ENCODE measurements at regions not wholly inside any gene's neighbourhood (a gene's known extent, or its start where the extent isn't known, plus 50 kb on each side); places are given as distances from the start of the nearest gene placed in this dataset.
"Not testable (repeated sequence)": the region's sequence is repeated elsewhere in the genome, so short reads cannot be mapped to it uniquely, and the experiment has no call there.

GRCh38 chr6:26749759-26750126, 90.2 kb upstream of the ZNF322 start:
- H3K9me1 ChIP-seq (ENCODE audit: control insufficient read depth, extremely low read depth, insufficient read depth, low read length); H3K79me2 ChIP-seq (ENCODE audit: control insufficient read depth, insufficient read depth, low read length); H3K9me3 ChIP-seq (ENCODE audit: control insufficient read depth, low read depth, low read length); dilution Hi-C loops (cut with MboI; ENCODE audit: extremely low pct_ligation_motif_present, low sequenced_read_pairs); H3K4me1 ChIP-seq (ENCODE audit: control insufficient read depth, extremely low read depth, insufficient read depth, low read length); H3K27me3 ChIP-seq (ENCODE audit: control insufficient read depth, extremely low read depth, insufficient read depth, low read length); H3K27ac ChIP-seq (ENCODE audit: control insufficient read depth, insufficient read depth, low read length); H3K4me2 ChIP-seq (ENCODE audit: control insufficient read depth, extremely low read depth, insufficient read depth, low read depth, low read length); H3K9ac ChIP-seq (ENCODE audit: control insufficient read depth, extremely low read depth, insufficient read depth, low read length); H3K36me3 ChIP-seq (ENCODE audit: control insufficient read depth in 2 of 2, extremely low read depth in 1 of 2, insufficient read depth in 2 of 2, low read length in 2 of 2); H3K4me3 ChIP-seq (ENCODE audit: control insufficient read depth in 2 of 3, extremely low read depth in 1 of 3, insufficient read depth in 2 of 3, low read depth in 1 of 3, low read length in 3 of 3); H4K20me1 ChIP-seq (ENCODE audit: control insufficient read depth, extremely low read depth, insufficient read depth, low read length); H2AFZ ChIP-seq (ENCODE audit: control insufficient read depth, low read length); FAIRE-seq: not testable (repeated sequence)
- peak; percentile 42 for DNase-seq (ENCODE audit: low read depth, low spot score)

DNA sequence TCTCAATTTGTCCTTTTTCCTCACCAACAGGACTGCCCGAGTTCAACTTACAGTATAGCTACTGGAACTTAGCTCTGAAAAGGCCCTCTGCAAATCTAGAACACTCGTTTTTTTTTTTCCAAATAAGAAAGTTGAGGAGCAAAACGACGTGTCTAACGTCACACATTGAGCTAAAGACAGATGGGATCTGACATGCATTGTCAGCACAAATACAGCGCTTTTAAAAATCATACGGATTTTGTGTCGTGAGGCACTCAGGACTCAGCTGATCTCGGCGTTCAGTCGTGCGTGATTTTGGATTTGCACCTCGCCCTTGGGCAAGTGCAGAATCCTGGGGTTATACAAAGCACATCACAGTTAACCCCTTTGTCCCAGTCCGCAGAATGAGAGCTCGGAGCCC, 94.7 kb upstream of the ZNF322 start:
- no peak for DNase-seq (ENCODE audit: low read depth, low spot score)
- Histone ChIP-seq H3K36me3 (ENCODE audit: control insufficient read depth in 2 of 2, extremely low read depth in 1 of 2, insufficient read depth in 2 of 2, low read length in 2 of 2) (no peaks in the 10 kb centered on the region), H4K20me1 (ENCODE audit: control insufficient read depth, extremely low read depth, insufficient read depth, low read length) (no peaks in the 10 kb centered on the region), H3K4me3 (ENCODE audit: control insufficient read depth in 2 of 3, extremely low read depth in 1 of 3, insufficient read depth in 2 of 3, low read depth in 1 of 3, low read length in 3 of 3) (no peak overlapping the region), H3K4me2 (ENCODE audit: control insufficient read depth, extremely low read depth, insufficient read depth, low read depth, low read length) (no peak overlapping the region), H3K9me3 (ENCODE audit: control insufficient read depth, low read depth, low read length) (no peaks in the 10 kb centered on the region), H3K9ac (ENCODE audit: control insufficient read depth, extremely low read depth, insufficient read depth, low read length) (no peak overlapping the region), H3K27me3 (ENCODE audit: control insufficient read depth, extremely low read depth, insufficient read depth, low read length) (no peaks in the 10 kb centered on the region), H3K4me1 (ENCODE audit: control insufficient read depth, extremely low read depth, insufficient read depth, low read length) (no peaks in the 10 kb centered on the region), H3K79me2 (ENCODE audit: control insufficient read depth, insufficient read depth, low read length) (no peaks in the 10 kb centered on the region), H2AFZ (ENCODE audit: control insufficient read depth, low read length) (no peak overlapping the region), H3K9me1 (ENCODE audit: control insufficient read depth, extremely low read depth, insufficient read depth, low read length) (no peaks in the 10 kb centered on the region), H3K27ac (ENCODE audit: control insufficient read depth, insufficient read depth, low read length) (no peak overlapping the region)
- TF ChIP-seq EZH2 (IDR thresholded peaks at IDR 0.05; ENCODE audit: low read length) (no peak), CTCF (optimal IDR thresholded peaks at IDR 0.05 in 1 of 3, IDR thresholded peaks at IDR 0.05 in 1 of 3, conservative IDR thresholded peaks at IDR 0.05 in 1 of 3; ENCODE audit: extremely low read depth in 1 of 3, insufficient read depth in 2 of 3, low read length in 3 of 3) (no peak)
- dilution Hi-C loops (cut with MboI; ENCODE audit: extremely low pct_ligation_motif_present, low sequenced_read_pairs), result no loop called here
- no peak for FAIRE-seq

- H4K20me1 ChIP-seq (ENCODE audit: control insufficient read depth, extremely low read depth, insufficient read depth, low read length); dilution Hi-C loops (cut with MboI; ENCODE audit: extremely low pct_ligation_motif_present, low sequenced_read_pairs): not testable (repeated sequence)
Measured at GRCh38 chr6:26754801-26755200, 95.3 kb upstream of the ZNF322 start.

GRCh38 chr6:26756067-26756805, 96.7 kb upstream of the ZNF322 start:
- H3K79me2 ChIP-seq (ENCODE audit: control insufficient read depth, insufficient read depth, low read length); H4K20me1 ChIP-seq (ENCODE audit: control insufficient read depth, extremely low read depth, insufficient read depth, low read length); H3K9ac ChIP-seq (ENCODE audit: control insufficient read depth, extremely low read depth, insufficient read depth, low read length); H3K9me3 ChIP-seq (ENCODE audit: control insufficient read depth, low read depth, low read length); H3K27me3 ChIP-seq (ENCODE audit: control insufficient read depth, extremely low read depth, insufficient read depth, low read length); FAIRE-seq; H3K4me1 ChIP-seq (ENCODE audit: control insufficient read depth, extremely low read depth, insufficient read depth, low read length); H3K36me3 ChIP-seq (ENCODE audit: control insufficient read depth in 2 of 2, extremely low read depth in 1 of 2, insufficient read depth in 2 of 2, low read length in 2 of 2); H3K27ac ChIP-seq (ENCODE audit: control insufficient read depth, insufficient read depth, low read length); dilution Hi-C loops (cut with MboI; ENCODE audit: extremely low pct_ligation_motif_present, low sequenced_read_pairs); H3K9me1 ChIP-seq (ENCODE audit: control insufficient read depth, extremely low read depth, insufficient read depth, low read length): not testable (repeated sequence)
- Histone ChIP-seq H3K4me3 (ENCODE audit: control insufficient read depth in 2 of 3, extremely low read depth in 1 of 3, insufficient read depth in 2 of 3, low read depth in 1 of 3, low read length in 3 of 3) (peak overlapping the region in 2 of 3 experiments; percentile 29 to 48), H2AFZ (ENCODE audit: control insufficient read depth, low read length) (peak overlapping the region; percentile 33), H3K4me2 (ENCODE audit: control insufficient read depth, extremely low read depth, insufficient read depth, low read depth, low read length) (peak overlapping the region; percentile 48)
- DNase-seq (ENCODE audit: low read depth, low spot score), result peak; percentile 75

More at GRCh38 chr6:26754801-26755200, 95.3 kb upstream of the ZNF322 start:
- H3K4me1 ChIP-seq (ENCODE audit: control insufficient read depth, extremely low read depth, insufficient read depth, low read length); FAIRE-seq; H2AFZ ChIP-seq (ENCODE audit: control insufficient read depth, low read length); DNase-seq (ENCODE audit: low read depth, low spot score); H3K36me3 ChIP-seq (ENCODE audit: control insufficient read depth in 2 of 2, extremely low read depth in 1 of 2, insufficient read depth in 2 of 2, low read length in 2 of 2); H3K27me3 ChIP-seq (ENCODE audit: control insufficient read depth, extremely low read depth, insufficient read depth, low read length); H3K79me2 ChIP-seq (ENCODE audit: control insufficient read depth, insufficient read depth, low read length); H3K9me1 ChIP-seq (ENCODE audit: control insufficient read depth, extremely low read depth, insufficient read depth, low read length); H3K9ac ChIP-seq (ENCODE audit: control insufficient read depth, extremely low read depth, insufficient read depth, low read length); H3K4me2 ChIP-seq (ENCODE audit: control insufficient read depth, extremely low read depth, insufficient read depth, low read depth, low read length); H3K27ac ChIP-seq (ENCODE audit: control insufficient read depth, insufficient read depth, low read length); H3K9me3 ChIP-seq (ENCODE audit: control insufficient read depth, low read depth, low read length): not testable (repeated sequence)
- H3K4me3 ChIP-seq (ENCODE audit: control insufficient read depth in 2 of 3, extremely low read depth in 1 of 3, insufficient read depth in 2 of 3, low read depth in 1 of 3, low read length in 3 of 3), result peak overlapping the region in 1 of 3 experiments; percentile 12
